ENCODE measurements at regions not wholly inside any gene's neighbourhood (a gene's known extent, or its start where the extent isn't known, plus 50 kb on each side); places are given as distances from the start of the nearest gene placed in this dataset.

- TF ChIP-seq POLR2A (IDR thresholded peaks at IDR 0.05) (no peak), CTCF (IDR thresholded peaks at IDR 0.05) (no peak)
These were observed 346.1 kb upstream of the TENM4 start for GRCh38 chr11:79786961-79787360.

Measured in adrenal gland (tissue), 5 donors.